H54 (cell line): ENCODE measurements at regions not wholly inside any gene's neighbourhood (a gene's known extent, or its start where the extent isn't known, plus 50 kb on each side); places are given as distances from the start of the nearest gene placed in this dataset.

ENCODE experiments used
- DNase-seq: peaks from one replicate; pipeline ENCODE4 v3.0.0; 2011; ENCODE audit warnings: low spot score, mixed read lengths; ENCODE audit not compliant: insufficient read length
- FAIRE-seq: peaks from 3 replicates; lab custom pipeline; 2011; peaks lifted over from hg19 to GRCh38; lab: Jason Lieb, UNC
- POLR2A ChIP-seq: IDR thresholded peaks from 2 replicates; pipeline ENCODE4 v1.6.1; 2011; ENCODE audit warnings: low read depth, mild to moderate bottlenecking, low read length

DNA sequence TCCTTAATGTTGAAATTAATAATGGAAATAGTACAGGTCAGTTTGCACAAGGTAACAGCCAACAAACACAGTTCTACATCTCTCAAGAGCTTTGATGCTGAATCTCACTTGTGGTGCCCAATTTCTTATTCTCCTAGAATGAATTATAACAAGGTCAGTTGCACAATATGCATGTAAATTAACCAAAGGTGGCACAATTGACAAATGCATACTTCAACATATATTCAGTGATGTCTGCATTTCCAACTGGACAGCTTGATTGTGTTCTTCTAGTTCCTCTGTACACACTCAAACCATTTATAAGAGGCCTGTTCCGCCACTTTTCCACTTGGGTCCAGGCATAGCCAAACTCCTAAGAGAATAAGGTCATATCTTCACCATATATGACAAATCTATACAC, 210.3 kb upstream of the EPHA5 start:
- DNase-seq, result no peak
- FAIRE-seq, result no peak
- no peak for TF ChIP-seq POLR2A

- no peak for DNase-seq
- no peak for FAIRE-seq
- TF ChIP-seq POLR2A, result no peak
Measured at GRCh38 chr4:65868096-65868824, 198.0 kb upstream of the EPHA5 start.

DNA sequence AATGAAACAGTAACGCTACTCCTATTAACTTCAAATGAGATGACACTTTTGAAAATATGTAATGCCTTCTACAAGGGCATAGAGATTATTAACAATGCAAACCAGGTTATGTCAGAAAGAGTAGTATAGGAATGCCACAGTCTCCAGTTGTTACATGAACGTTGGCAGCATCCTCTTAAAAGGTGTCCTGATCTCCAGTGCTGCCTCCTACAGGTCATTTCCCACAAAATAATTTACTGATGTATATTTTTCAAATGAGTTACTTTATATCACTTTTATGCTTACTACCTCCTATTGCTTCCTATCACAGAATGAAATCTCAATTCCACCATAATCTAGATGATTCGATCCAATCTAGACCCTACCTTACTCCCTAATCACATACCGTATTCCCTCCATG, 195.2 kb upstream of the EPHA5 start:
- no peak for FAIRE-seq
- TF ChIP-seq POLR2A, result no peak
- no peak for DNase-seq

DNA sequence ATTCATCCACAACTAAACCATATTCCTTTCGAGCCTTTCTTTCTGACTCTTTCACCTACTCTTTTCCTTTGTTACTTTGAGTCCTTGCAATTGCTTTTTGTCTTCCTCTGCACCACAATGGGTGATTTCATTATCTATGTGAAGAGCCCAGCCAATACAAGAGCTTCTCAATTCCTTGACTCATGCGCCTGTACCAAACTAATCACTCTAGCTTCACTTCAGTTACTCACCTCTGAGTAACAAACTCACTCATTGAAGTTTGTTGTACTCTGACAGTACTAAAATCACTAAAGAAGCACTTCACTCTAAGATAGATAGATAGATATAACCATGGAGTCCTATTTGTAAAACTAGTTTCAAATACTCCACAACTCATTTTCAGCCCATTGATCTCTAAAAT, 191.7 kb upstream of the EPHA5 start:
- no peak for FAIRE-seq
- TF ChIP-seq POLR2A, result no peak
- DNase-seq, result no peak

DNA sequence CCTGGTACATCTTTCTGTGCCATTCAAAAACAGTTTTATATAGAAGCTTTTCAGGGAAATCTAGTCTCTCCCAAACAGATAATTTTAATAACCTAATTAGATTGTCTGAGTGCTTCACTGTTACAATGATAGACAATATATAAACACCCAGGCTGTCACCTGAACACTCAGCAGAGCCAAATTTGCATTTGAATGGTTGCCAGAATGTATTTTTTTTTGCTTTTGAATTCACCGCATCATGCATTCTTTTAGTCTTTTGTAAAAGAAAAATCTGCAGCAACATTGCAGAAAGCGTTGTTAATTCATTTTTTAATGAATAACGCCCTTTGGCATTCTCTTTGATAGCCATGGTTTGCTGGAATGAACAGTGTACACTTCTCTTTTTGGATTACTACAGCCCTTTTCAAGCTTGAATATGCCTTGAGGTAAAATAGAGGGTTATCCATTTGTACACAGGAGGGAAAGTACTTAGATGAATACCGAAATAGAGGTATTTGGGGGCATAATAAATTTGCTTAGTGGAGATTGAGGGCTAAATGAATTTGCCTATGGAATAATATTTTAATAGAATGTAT, 175.0 kb upstream of the EPHA5 start:
- no peak for TF ChIP-seq POLR2A
- DNase-seq (no peak), FAIRE-seq (no peak)

GRCh38 chr4:65839164-65839931, 169.1 kb upstream of the EPHA5 start:
- TF ChIP-seq POLR2A, result no peak
- no peak for DNase-seq
- no peak for FAIRE-seq

GRCh38 chr4:65834707-65835106, 164.4 kb upstream of the EPHA5 start:
- FAIRE-seq, result no peak

DNA sequence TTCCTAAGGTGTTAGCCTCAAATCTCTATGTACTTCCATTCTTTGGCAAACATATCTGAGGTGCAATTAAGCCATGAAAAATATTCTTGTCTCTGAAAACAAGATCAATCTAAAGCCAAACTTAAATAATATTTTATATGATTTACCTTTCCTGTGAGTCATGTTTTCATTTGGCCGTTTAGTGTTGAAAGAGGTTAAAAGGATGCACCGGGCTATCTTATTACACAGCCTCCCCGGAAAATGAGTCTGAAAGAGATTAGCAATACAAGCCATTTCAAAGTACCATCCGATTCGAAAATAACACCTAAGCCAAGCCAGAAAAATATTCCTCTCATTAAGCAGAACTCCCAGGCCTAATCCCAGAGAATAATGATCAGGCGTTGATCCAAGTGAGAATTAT, 161.5 kb upstream of the EPHA5 start:
- no peak for DNase-seq
- FAIRE-seq, result no peak
- TF ChIP-seq POLR2A, result no peak

More at GRCh38 chr4:65834707-65835106, 164.4 kb upstream of the EPHA5 start:
- TF ChIP-seq POLR2A, result no peak
- DNase-seq, result no peak

- FAIRE-seq (no peak), DNase-seq (peak; percentile 1)
- TF ChIP-seq POLR2A, result no peak
Measured at GRCh38 chr4:65825116-65825753, 154.9 kb upstream of the EPHA5 start.

DNA sequence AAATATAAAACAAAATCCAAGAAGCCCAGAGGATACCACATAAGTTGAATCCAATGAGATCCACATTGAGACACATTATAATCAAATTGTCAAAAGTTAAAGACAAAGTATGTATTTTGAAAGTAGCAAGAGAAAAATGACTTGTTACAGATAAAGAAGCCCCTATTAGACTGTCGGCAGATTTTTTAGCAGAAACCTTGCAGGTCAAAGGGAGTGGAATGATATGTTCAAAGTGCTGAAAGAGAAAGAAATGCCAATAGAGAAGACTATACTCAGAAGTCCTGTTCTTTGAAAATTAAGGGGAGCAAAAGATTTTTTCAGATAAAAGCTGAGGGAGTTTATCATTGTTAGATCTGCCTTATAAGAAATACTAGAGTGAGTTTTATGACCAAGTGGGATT, 148.9 kb upstream of the EPHA5 start:
- DNase-seq (no peak), FAIRE-seq (no peak)
- no peak for TF ChIP-seq POLR2A

DNA sequence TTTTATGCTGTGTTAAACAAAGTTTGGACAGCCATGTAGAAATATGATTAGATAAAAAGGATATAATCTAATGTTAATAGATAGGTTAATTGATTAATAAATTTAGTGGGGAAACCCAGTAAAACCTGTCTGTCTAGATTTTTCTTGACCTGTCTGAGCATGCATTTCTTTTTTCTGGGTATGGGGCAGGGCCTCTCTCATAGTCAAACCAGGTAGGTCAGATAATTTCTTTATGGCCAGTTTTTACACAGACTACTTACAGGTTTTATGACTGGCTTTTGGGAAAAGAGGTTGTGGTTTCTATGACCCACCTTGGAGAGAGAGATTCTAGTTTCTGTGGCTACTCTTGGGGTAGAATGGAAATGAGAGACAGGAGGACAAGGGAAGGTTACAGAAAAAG, 135.6 kb upstream of the EPHA5 start:
- no peak for TF ChIP-seq POLR2A
- DNase-seq, result no peak
- FAIRE-seq, result no peak

GRCh38 chr4:65799513-65799912, 129.2 kb upstream of the EPHA5 start:
- FAIRE-seq, result no peak
- TF ChIP-seq POLR2A, result no peak
- DNase-seq, result no peak

GRCh38 chr4:65798498-65799127, 128.3 kb upstream of the EPHA5 start:
- DNase-seq (no peak), FAIRE-seq (no peak)
- no peak for TF ChIP-seq POLR2A
